GM12878 (cell line): ENCODE measurements at regions not wholly inside any gene's neighbourhood (a gene's known extent, or its start where the extent isn't known, plus 50 kb on each side); places are given as distances from the start of the nearest gene placed in this dataset.

Experiments
- ATAC-seq: fragments of 200-7000 bp; cut with Tn5 transposase; 3 replicates; pipeline ENCODE4 v1.9.1; 2020; ENCODE audit warnings: mild to moderate bottlenecking, moderate library complexity
- BruUV-seq: library from RNA; stranded (reverse); fragments of 400-500 nt; replicated peaks from 2 replicates; lab custom pipeline; 2021; lab: Mats Ljungman, UMichigan
- CTCF ChIA-PET: fragments of 300-600 bp; sonication (Branson Sonifier 250); formaldehyde crosslinking; extraction: SDS; loops from one replicate; lab custom pipeline; 2021; ENCODE audit warnings: inconsistent platforms; lab: Yijun Ruan, JAX
- POLR2A ChIA-PET: fragments of 350-600 bp; formaldehyde crosslinking; extraction: SDS; loops from one replicate; lab custom pipeline; 2021; ENCODE audit warnings: inconsistent platforms; lab: Charles Lee
- RAD21 ChIA-PET: fragments of 300-600 bp; sonication (Branson Sonifier 250); formaldehyde crosslinking; loops from one replicate; lab custom pipeline; 2023; ENCODE audit warnings: antibody characterized with exemption; ENCODE audit not compliant: unreplicated experiment; lab: Charles Lee
- SMC1A ChIA-PET: fragments of 300-600 bp; sonication (Branson Sonifier 250); formaldehyde crosslinking; loops from one replicate; lab custom pipeline; 2023; ENCODE audit not compliant: unreplicated experiment, uncharacterized antibody; lab: Charles Lee
- DNase-seq: peaks from one replicate; pipeline ENCODE4 v3.0.0-alpha.2; 2011; ENCODE audit warnings: low read depth, low spot score
- FAIRE-seq: peaks from 3 replicates; lab custom pipeline; 2011; peaks lifted over from hg19 to GRCh38; lab: Jason Lieb, UNC
- H2AFZ ChIP-seq: 2 replicates; pipeline ENCODE4 v1.6.0; 2011; ENCODE audit warnings: low read depth, low read length, control low read depth; ENCODE audit not compliant: control insufficient read depth
- H3K27ac ChIP-seq: 2 replicates; pipeline ENCODE4 v1.5.1; 2011; ENCODE audit warnings: control low read depth; ENCODE audit not compliant: control insufficient read depth, insufficient read depth
- H3K27me3 ChIP-seq, 2 experiments: replicated peaks in 1 of 2; 2 replicates each; pipeline versions ENCODE4 v1.6.0 to v1.6.1; 2011; ENCODE audit warnings: low read length in 1 of 2; ENCODE audit not compliant: control insufficient read depth in 2 of 2, insufficient read depth in 2 of 2
- H3K36me3 ChIP-seq, 2 experiments: 2 replicates each; pipeline ENCODE4 v1.5.1; 2011; ENCODE audit warnings: low read length in 1 of 2; ENCODE audit not compliant: control insufficient read depth in 2 of 2, insufficient read depth in 2 of 2
- H3K4me1 ChIP-seq: 2 replicates; pipeline ENCODE4 v1.6.1; 2011; ENCODE audit warnings: mild to moderate bottlenecking, low read length, moderate library complexity, mixed read lengths; ENCODE audit not compliant: control insufficient read depth, insufficient read depth
- H3K4me2 ChIP-seq: 2 replicates; pipeline ENCODE4 v1.6.0; 2011; ENCODE audit warnings: control low read depth; ENCODE audit not compliant: control insufficient read depth, insufficient read depth
- H3K4me3 ChIP-seq: fragments of 200-600 bp; sonication (generic); 2 replicates; pipeline ENCODE4 v1.5.1; 2016
- H3K79me2 ChIP-seq: 2 replicates; pipeline ENCODE4 v1.6.0; 2011; ENCODE audit warnings: low read length; ENCODE audit not compliant: control insufficient read depth, insufficient read depth
- H3K9ac ChIP-seq: 2 replicates; pipeline ENCODE4 v1.8.0; 2011; ENCODE audit warnings: low read length, control low read depth, mixed read lengths; ENCODE audit not compliant: control insufficient read depth, insufficient read depth
- H3K9me3 ChIP-seq: replicated peaks from 3 replicates; pipeline ENCODE4 v1.5.1; 2011; ENCODE audit warnings: mild to moderate bottlenecking, low read length; ENCODE audit not compliant: control insufficient read depth, insufficient read depth
- H4K20me1 ChIP-seq: 2 replicates; pipeline ENCODE4 v1.6.0; 2011; ENCODE audit not compliant: control insufficient read depth, insufficient read depth
- ATF2 ChIP-seq: IDR thresholded peaks from 2 replicates; pipeline ENCODE4 v1.6.1; 2012; ENCODE audit warnings: low read length, inconsistent platforms
- CREM ChIP-seq: IDR thresholded peaks from 2 replicates; pipeline ENCODE4 v1.6.1; 2014; ENCODE audit warnings: antibody characterized with exemption, low read depth
- IRF4 ChIP-seq: IDR thresholded peaks from 2 replicates; pipeline ENCODE4 v1.6.1; 2011; ENCODE audit warnings: low read depth, low read length
- PKNOX1 ChIP-seq: fragments of 450-650 bp; IDR thresholded peaks from 2 replicates; pipeline ENCODE4 v1.6.1; 2016; ENCODE audit warnings: mild to moderate bottlenecking
- SMAD1 ChIP-seq: fragments of 450-650 bp; IDR thresholded peaks from 2 replicates; pipeline ENCODE4 v1.6.1; 2018; ENCODE audit warnings: mild to moderate bottlenecking, low read depth; ENCODE audit not compliant: partially characterized antibody
- SPI1 ChIP-seq: IDR thresholded peaks from 2 replicates; pipeline ENCODE4 v1.6.1; 2011; ENCODE audit warnings: low read depth, mild to moderate bottlenecking, low read length, moderate library complexity, borderline replicate concordance; ENCODE audit not compliant: insufficient read depth
- SREBF1 ChIP-seq: IDR thresholded peaks from 2 replicates; pipeline ENCODE4 v1.6.1; 2012; ENCODE audit warnings: mild to moderate bottlenecking, low read length
- ZNF217 ChIP-seq: fragments of 450-650 bp; IDR thresholded peaks from 2 replicates; pipeline ENCODE4 v1.6.1; 2017; ENCODE audit warnings: antibody characterized with exemption, mild to moderate bottlenecking
- ZNF622 ChIP-seq: fragments of 450-650 bp; IDR thresholded peaks from 2 replicates; pipeline ENCODE4 v1.6.1; 2017; ENCODE audit warnings: mild to moderate bottlenecking, inconsistent platforms
- ZSCAN29 ChIP-seq: fragments of 450-650 bp; IDR thresholded peaks from 2 replicates; pipeline ENCODE4 v1.6.1; 2017; ENCODE audit warnings: mild to moderate bottlenecking, moderate library complexity
- WGBS: methylation state at CpG from one replicate; pipeline ENCODE4 v1.1.6; 2016; ENCODE audit warnings: low lambda C conversion rate; ENCODE audit not compliant: insufficient replicate concordance, insufficient coverage; ENCODE audit errors: missing lambda C conversion rate; 5-methylcytosine and 5-hydroxymethylcytosine counted together
- in situ Hi-C: fragments of 300-500 bp; cut with MboI; formaldehyde crosslinking; loops from 9 replicates; pipeline ENCODE4 v1.14.3; 2018; ENCODE audit warnings: mixed read lengths
- intact Hi-C: fragments of 100-400 bp; cut with micrococcal nuclease; formaldehyde crosslinking; loops from one replicate; pipeline ENCODE4 v1.14.2; 2022; ENCODE audit not compliant: unreplicated experiment

- Histone ChIP-seq H3K4me1 (peaks cover 17% of the 10 kb centered on the region), H2AFZ (no peak overlapping the region), H4K20me1 (no peaks in the 10 kb centered on the region), H3K9ac (no peak overlapping the region), H3K9me3 (no peaks in the 10 kb centered on the region; the same call in 1 of the 3 replicates), H3K4me2 (no peak overlapping the region), H3K36me3 (no peaks in the 10 kb centered on the region), H3K27me3 (no peaks in the 10 kb centered on the region), H3K4me3 (no peak overlapping the region), H3K79me2 (no peaks in the 10 kb centered on the region), H3K27ac (no peak overlapping the region)
- WGBS, result 33% methylated on average over 4 of the region's 4 CpGs
- RAD21 ChIA-PET, result no interaction called here
- in situ Hi-C loops, result no loop called here
- no peak for ATAC-seq
- no peak for DNase-seq
- TF ChIP-seq ZNF217, result no peak
- no peak for TF ChIP-seq PKNOX1
- no peak for TF ChIP-seq SPI1
- TF ChIP-seq SMAD1, result no peak
- TF ChIP-seq IRF4, result no peak
- TF ChIP-seq CREM, result no peak
- no peak for TF ChIP-seq ZSCAN29
- TF ChIP-seq ZNF622, result no peak
- TF ChIP-seq ATF2, result no peak
- no peak for TF ChIP-seq SREBF1
- no TSS peak for BruUV-seq
- POLR2A ChIA-PET, result no interaction called here
- CTCF ChIA-PET, result no interaction called here
- FAIRE-seq, result no peak
- SMC1A ChIA-PET, result no interaction called here
- intact Hi-C loops, result no loop called here
Observed at GRCh38 chr18:11327391-11328009, 178.1 kb upstream of the PIEZO2 start.
